Endothelial cell of umbilical vein (primary cell): ENCODE measurements at regions not wholly inside any gene's neighbourhood (a gene's known extent, or its start where the extent isn't known, plus 50 kb on each side); places are given as distances from the start of the nearest gene placed in this dataset.

ENCODE experiments used
- CTCF ChIP-seq, 2 donors: IDR thresholded peaks; 1 replicate in 1 of 2; 2 replicates in 1 of 2; pipeline ENCODE4 v1.5.1; 2011; ENCODE audit warnings: low read length in 2 of 2, mild to moderate bottlenecking in 2 of 2, moderate library complexity in 2 of 2, control low read depth in 1 of 2, inconsistent platforms in 1 of 2, low read depth in 1 of 2; ENCODE audit not compliant: insufficient read depth in 1 of 2; ENCODE audit errors: extremely low read depth in 1 of 2
- MAX ChIP-seq: IDR thresholded peaks from 2 replicates; pipeline ENCODE4 v1.6.1; 2011; ENCODE audit not compliant: insufficient read depth, insufficient read length
- POLR2A ChIP-seq: IDR thresholded peaks from 2 replicates; pipeline ENCODE4 v1.6.1; 2012; ENCODE audit warnings: low read depth, mild to moderate bottlenecking, control low read depth, low read length

- TF ChIP-seq MAX (no peak), POLR2A (no peak), CTCF (IDR thresholded peaks at IDR 0.05; ENCODE audit: extremely low read depth in 1 of 2, insufficient read depth in 1 of 2, low read depth in 1 of 2, low read length in 2 of 2) (no peak)
Measured at GRCh38 chr6:141846639-141847038, 286.1 kb upstream of the GJE1 start.
